Thyroid gland (tissue), 4 donors: ENCODE measurements at regions not wholly inside any gene's neighbourhood (a gene's known extent, or its start where the extent isn't known, plus 50 kb on each side); places are given as distances from the start of the nearest gene placed in this dataset.

Experiments used
- DNase-seq, 2 donors: peaks; one replicate each; pipeline ENCODE4 v3.0.0-alpha.2; 2019
- H3K27ac ChIP-seq, 3 donors: fragments of 200-600 bp; sonication (generic); 1 replicate in 2 of 3; 2 replicates in 1 of 3; pipeline ENCODE4 v1.5.1; 2016 to 2019; ENCODE audit warnings: mild to moderate bottlenecking in 1 of 3, moderate library complexity in 1 of 3
- H3K27me3 ChIP-seq: fragments of 200-600 bp; sonication (generic); one replicate; pipeline ENCODE4 v1.5.1; 2019
- H3K36me3 ChIP-seq, 2 donors: fragments of 200-600 bp; sonication (generic); one replicate each; pipeline ENCODE4 v1.5.1; 2016 to 2019
- H3K4me1 ChIP-seq, 2 donors: fragments of 200-600 bp; sonication (generic); one replicate each; pipeline ENCODE4 v1.5.1; 2017 to 2019
- H3K4me3 ChIP-seq, 3 donors: fragments of 200-600 bp; sonication (generic); replicated peaks in 1 of 3; 1 replicate in 2 of 3; 2 replicates in 1 of 3; pipeline ENCODE4 v1.5.1; 2016; ENCODE audit warnings: mild to moderate bottlenecking in 1 of 3
- H3K9me3 ChIP-seq: fragments of 200-600 bp; sonication (generic); one replicate; pipeline ENCODE4 v1.5.1; 2017
- POLR2A ChIP-seq, 2 donors: fragments of 450-650 bp; IDR thresholded peaks; one replicate each; pipeline ENCODE4 v1.6.1; 2017; ENCODE audit warnings: antibody characterized with exemption in 2 of 2, mild to moderate bottlenecking in 2 of 2, moderate library complexity in 1 of 2
- WGBS, 2 donors: methylation state at CpG; one replicate each; pipeline ENCODE4 v1.1.5; 2017; 5-methylcytosine and 5-hydroxymethylcytosine counted together
- intact Hi-C: fragments of 100-400 bp; cut with DNase I; formaldehyde crosslinking; loops from one replicate; pipeline ENCODE4 v1.15.1; 2023
- TF ChIP-seq, protein P1 (sequence below), 6 experiments: fragments of 200-600 bp in 3 of 6; fragments of 450-650 bp in 3 of 6; sonication (generic) in 3 of 6; IDR thresholded peaks; one replicate each; pipeline ENCODE4 v1.5.1; 2016 to 2019; ENCODE audit warnings: antibody characterized with exemption in 6 of 6, mild to moderate bottlenecking in 2 of 6, inconsistent platforms in 1 of 6, moderate library complexity in 1 of 6

DNA sequence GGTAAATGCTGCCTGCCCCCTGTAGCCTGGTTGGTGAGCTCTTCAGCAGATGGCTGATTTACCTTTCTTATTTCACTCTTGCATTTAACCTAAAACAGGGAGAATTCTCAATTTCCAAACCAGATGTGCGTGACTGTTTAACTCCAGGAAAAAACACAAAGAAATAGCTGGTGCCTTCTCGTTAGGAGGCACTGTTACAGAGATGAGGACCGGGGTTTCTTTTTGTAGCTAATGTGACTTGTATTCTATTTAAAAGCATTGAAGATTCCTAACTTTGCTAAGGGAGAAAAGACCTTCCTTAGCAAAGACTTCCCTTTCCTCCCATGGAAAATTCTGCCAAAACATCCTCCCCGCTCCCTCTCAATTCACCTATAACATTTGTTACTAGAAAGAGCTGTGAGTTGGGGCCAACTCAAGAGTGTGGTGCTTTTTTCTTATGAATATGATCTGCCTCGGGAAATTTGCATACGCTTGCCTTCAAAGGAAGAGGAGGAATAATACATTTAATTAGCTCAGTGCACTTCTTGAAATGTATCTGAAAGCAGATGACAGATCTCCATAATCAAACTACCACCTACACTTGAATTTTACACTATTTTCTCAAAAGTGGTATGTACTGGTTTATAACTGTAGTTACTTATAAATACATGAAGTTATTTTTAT lies 102.0 kb upstream of the ARID2 start:
- Histone ChIP-seq H3K9me3 (no peaks in the 10 kb centered on the region), H3K27ac (no peak overlapping the region), H3K4me1 (no peaks in the 10 kb centered on the region), H3K27me3 (no peaks in the 10 kb centered on the region), H3K4me3 (no peak overlapping the region), H3K36me3 (no peaks in the 10 kb centered on the region)
- 72 to 79% methylated on average over 6 of the region's 6 CpGs for WGBS, 2 donors
- no peak for DNase-seq
- TF ChIP-seq POLR2A (IDR thresholded peaks at IDR 0.05), result no peak
- TF ChIP-seq, protein P1, sequence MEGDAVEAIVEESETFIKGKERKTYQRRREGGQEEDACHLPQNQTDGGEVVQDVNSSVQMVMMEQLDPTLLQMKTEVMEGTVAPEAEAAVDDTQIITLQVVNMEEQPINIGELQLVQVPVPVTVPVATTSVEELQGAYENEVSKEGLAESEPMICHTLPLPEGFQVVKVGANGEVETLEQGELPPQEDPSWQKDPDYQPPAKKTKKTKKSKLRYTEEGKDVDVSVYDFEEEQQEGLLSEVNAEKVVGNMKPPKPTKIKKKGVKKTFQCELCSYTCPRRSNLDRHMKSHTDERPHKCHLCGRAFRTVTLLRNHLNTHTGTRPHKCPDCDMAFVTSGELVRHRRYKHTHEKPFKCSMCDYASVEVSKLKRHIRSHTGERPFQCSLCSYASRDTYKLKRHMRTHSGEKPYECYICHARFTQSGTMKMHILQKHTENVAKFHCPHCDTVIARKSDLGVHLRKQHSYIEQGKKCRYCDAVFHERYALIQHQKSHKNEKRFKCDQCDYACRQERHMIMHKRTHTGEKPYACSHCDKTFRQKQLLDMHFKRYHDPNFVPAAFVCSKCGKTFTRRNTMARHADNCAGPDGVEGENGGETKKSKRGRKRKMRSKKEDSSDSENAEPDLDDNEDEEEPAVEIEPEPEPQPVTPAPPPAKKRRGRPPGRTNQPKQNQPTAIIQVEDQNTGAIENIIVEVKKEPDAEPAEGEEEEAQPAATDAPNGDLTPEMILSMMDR (IDR thresholded peaks at IDR 0.05), result no peak
- intact Hi-C loops, result no loop called here

DNA sequence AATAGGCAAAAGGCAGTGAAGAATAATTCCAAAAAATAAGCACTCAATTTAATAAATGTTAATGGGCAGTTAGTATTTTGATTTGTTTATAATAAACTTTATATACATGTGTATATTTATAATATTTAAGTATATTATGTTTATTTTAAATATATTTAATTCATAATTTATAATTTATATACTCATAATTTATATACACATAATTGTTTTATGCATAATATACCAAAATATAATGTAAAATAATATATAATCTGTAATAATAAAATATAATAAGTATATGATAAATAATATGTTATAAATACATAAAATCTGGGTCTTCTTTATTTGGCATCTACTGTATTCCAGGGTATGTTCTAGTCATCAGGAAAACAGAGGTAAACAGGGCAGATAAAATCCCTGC lies 100.2 kb upstream of the ARID2 start:
- intact Hi-C loops, result no loop called here

DNA sequence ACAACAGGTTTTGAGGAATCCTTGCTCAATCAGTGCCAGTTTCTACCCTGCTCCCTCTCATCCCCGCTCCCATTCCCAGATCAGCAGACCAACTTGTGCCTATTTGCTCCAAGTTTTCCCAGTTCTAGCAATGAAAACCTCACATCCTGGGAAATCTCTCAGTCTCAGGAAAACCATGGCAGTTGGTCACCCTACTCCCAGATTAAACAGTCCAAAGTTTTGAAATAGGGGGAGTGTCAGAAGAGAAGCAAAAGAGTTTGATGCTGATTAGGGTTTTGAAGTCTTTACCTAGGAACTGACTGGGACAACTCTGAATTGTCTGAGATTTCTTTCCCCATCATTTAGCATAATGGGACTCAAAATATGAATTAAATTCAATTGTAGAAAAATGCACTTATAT lies 95.8 kb upstream of the ARID2 start:
- intact Hi-C loops, result no loop called here
- H3K36me3 ChIP-seq, result no peaks in the 10 kb centered on the region
- no peaks in the 10 kb centered on the region for H3K27me3 ChIP-seq
- DNase-seq, result no peak
- TF ChIP-seq, protein P1 (IDR thresholded peaks at IDR 0.05), result no peak
- no peak for TF ChIP-seq POLR2A (IDR thresholded peaks at IDR 0.05)
- WGBS, 2 donors, result 89 to 92% methylated on average over 1 of the region's 1 CpG
- no peaks in the 10 kb centered on the region for H3K4me1 ChIP-seq
- H3K4me3 ChIP-seq, result no peak overlapping the region
- no peak overlapping the region for H3K27ac ChIP-seq
- H3K9me3 ChIP-seq, result no peaks in the 10 kb centered on the region

More for the DNA sequence above, 100.2 kb upstream of the ARID2 start:
- Histone ChIP-seq H3K4me3 (no peak overlapping the region), H3K27me3 (no peaks in the 10 kb centered on the region), H3K27ac (no peak overlapping the region), H3K36me3 (no peaks in the 10 kb centered on the region), H3K9me3 (no peaks in the 10 kb centered on the region), H3K4me1 (no peaks in the 10 kb centered on the region)
- TF ChIP-seq, protein P1 (IDR thresholded peaks at IDR 0.05), result no peak
- TF ChIP-seq POLR2A (IDR thresholded peaks at IDR 0.05), result no peak
- DNase-seq, result no peak

DNA sequence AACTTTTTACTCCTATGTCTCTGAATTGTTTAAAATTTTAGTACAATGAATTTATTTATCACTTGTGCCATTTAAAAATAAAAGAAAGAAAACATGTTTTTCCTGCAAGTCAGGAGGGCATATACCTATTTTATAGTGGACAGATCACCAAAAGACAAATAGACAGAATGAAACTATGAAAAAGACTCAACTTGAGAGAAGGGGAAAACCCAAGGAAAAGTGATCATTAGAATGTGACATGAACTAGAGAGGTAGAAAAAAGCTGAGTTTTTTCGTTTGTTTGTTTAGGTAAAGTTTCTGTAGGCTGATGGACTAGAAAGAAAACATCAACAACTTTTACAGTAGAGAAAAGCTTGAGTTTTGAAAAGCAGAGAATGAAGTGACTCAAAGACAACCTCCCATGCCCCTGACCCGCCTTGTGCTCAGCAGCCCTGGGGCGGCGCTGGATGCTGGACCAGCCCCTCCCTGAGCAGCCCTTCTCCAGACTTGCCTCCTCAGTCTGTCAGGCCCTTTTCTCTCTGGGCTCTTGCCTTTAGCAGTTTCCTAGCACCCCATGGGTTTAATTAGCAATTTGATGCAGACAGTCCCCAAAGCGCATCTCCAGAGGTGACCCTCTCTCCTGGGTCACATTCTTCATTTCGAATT lies 95.1 kb upstream of the ARID2 start:
- DNase-seq, result no peak

DNA sequence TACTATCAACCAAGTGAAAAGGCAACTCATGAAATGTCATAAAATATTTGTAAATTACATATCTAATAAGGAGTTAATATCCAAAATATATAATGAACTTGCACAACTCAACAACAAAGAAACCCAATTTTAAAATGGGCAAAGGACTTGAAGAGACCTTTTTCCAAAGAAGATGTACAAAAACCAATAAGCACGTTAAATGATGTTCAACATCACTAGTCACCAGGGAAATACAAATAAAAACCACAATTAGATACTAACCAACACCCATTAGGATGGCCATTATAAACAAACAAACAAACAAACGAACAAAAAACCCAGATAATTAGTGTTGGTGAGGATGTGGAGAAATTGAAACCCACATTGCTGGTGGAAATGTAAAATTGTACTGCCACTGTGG lies 92.3 kb upstream of the ARID2 start:
- no peak overlapping the region for H3K4me3 ChIP-seq
- no peak for DNase-seq
- H3K27me3 ChIP-seq, result no peaks in the 10 kb centered on the region
- WGBS, 2 donors, result 78 to 86% methylated on average over 2 of the region's 2 CpGs
- H3K4me1 ChIP-seq, result no peaks in the 10 kb centered on the region
- H3K27ac ChIP-seq, result no peak overlapping the region
- TF ChIP-seq POLR2A (IDR thresholded peaks at IDR 0.05), result no peak
- TF ChIP-seq, protein P1 (IDR thresholded peaks at IDR 0.05), result no peak
- H3K9me3 ChIP-seq, result no peaks in the 10 kb centered on the region
- no peaks in the 10 kb centered on the region for H3K36me3 ChIP-seq
- intact Hi-C loops, result no loop called here

More for the DNA sequence above, 95.1 kb upstream of the ARID2 start:
- Histone ChIP-seq H3K4me1 (no peaks in the 10 kb centered on the region), H3K9me3 (no peaks in the 10 kb centered on the region), H3K27ac (no peak overlapping the region), H3K4me3 (no peak overlapping the region), H3K27me3 (no peaks in the 10 kb centered on the region), H3K36me3 (no peaks in the 10 kb centered on the region)
- intact Hi-C loops, result no loop called here
- no peak for TF ChIP-seq POLR2A (IDR thresholded peaks at IDR 0.05)
- TF ChIP-seq, protein P1 (IDR thresholded peaks at IDR 0.05), result no peak
- 61 to 67% methylated on average over 6 of the region's 6 CpGs for WGBS, 2 donors
